Endodermal cell (in vitro differentiated cells): ENCODE measurements at regions not wholly inside any gene's neighbourhood (a gene's known extent, or its start where the extent isn't known, plus 50 kb on each side); places are given as distances from the start of the nearest gene placed in this dataset.

Experiments used
- DNase-seq: peaks from one replicate; pipeline ENCODE4 v3.0.0-alpha.2; 2017
- H3K27ac ChIP-seq: 2 replicates; pipeline ENCODE4 v1.5.1; 2013; ENCODE audit warnings: mild to moderate bottlenecking, low read depth, low read length, moderate library complexity
- H3K27me3 ChIP-seq: 2 replicates; pipeline ENCODE4 v1.6.1; 2013; ENCODE audit warnings: mild to moderate bottlenecking, low read length, moderate library complexity; ENCODE audit not compliant: insufficient read depth, control insufficient read depth, poor library complexity, severe bottlenecking
- H3K36me3 ChIP-seq: 2 replicates; pipeline ENCODE4 v1.7.0; 2013; ENCODE audit warnings: mild to moderate bottlenecking, low read length, moderate library complexity; ENCODE audit not compliant: control insufficient read depth, insufficient read depth
- H3K4me1 ChIP-seq: one replicate; pipeline ENCODE4 v1.7.0; 2013; ENCODE audit warnings: low read length; ENCODE audit not compliant: control insufficient read depth, insufficient read depth
- H3K4me3 ChIP-seq: 2 replicates; pipeline ENCODE4 v1.5.1; 2013; ENCODE audit warnings: mild to moderate bottlenecking, low read length, moderate library complexity
- H3K9ac ChIP-seq: 2 replicates; pipeline ENCODE4 v1.6.1; 2013; ENCODE audit warnings: mild to moderate bottlenecking, low read length, moderate library complexity; ENCODE audit not compliant: poor library complexity, severe bottlenecking; ENCODE audit errors: extremely low read depth
- H3K9me3 ChIP-seq: 2 replicates; pipeline ENCODE4 v1.6.1; 2013; ENCODE audit warnings: mild to moderate bottlenecking, low read length, moderate library complexity; ENCODE audit not compliant: control insufficient read depth
- H3K27ac Mint-ChIP-seq: 2 replicates; pipeline ENCODE4 v1.8.0; 2020; ENCODE audit warnings: mixed read lengths
- H3K27me3 Mint-ChIP-seq: 2 replicates; pipeline ENCODE4 v1.8.0; 2021; ENCODE audit warnings: mild to moderate bottlenecking, mixed read lengths; ENCODE audit not compliant: insufficient read depth
- H3K36me3 Mint-ChIP-seq: 2 replicates; pipeline ENCODE4 v1.8.0; 2020; ENCODE audit warnings: low read depth, mixed read lengths
- H3K4me1 Mint-ChIP-seq: 2 replicates; pipeline ENCODE4 v1.8.0; 2020; ENCODE audit warnings: mixed read lengths
- H3K4me3 Mint-ChIP-seq: 2 replicates; pipeline ENCODE4 v1.8.0; 2020; ENCODE audit warnings: mild to moderate bottlenecking, moderate library complexity, mixed read lengths
- H3K9me3 Mint-ChIP-seq: 2 replicates; pipeline ENCODE4 v1.8.0; 2020; ENCODE audit warnings: mild to moderate bottlenecking, mixed read lengths
- CTCF ChIP-seq: fragments of 200-600 bp; sonication (generic); conservative IDR thresholded peaks from 2 replicates; pipeline ENCODE4 v1.5.0; 2021; ENCODE audit warnings: antibody characterized with exemption, mild to moderate bottlenecking
- WGBS, 2 experiments: methylation state at CpG; one replicate each; pipeline versions ENCODE4 v1.1.5 to v1.1.7; 2013; ENCODE audit warnings: missing lambda C conversion rate in 2 of 2, mixed read lengths in 1 of 2; ENCODE audit not compliant: insufficient coverage in 1 of 2, insufficient read length in 1 of 2; 5-methylcytosine and 5-hydroxymethylcytosine counted together

GRCh38 chr11:96465512-96465911, 75.7 kb downstream of the JRKL start:
- Mint-ChIP-seq H3K9me3 (no peaks in the 10 kb centered on the region), H3K27me3 (no peaks in the 10 kb centered on the region), H3K36me3 (no peaks in the 10 kb centered on the region), H3K4me1 (peaks cover 12% of the 10 kb centered on the region), H3K4me3 (no peak overlapping the region), H3K27ac (no peak overlapping the region)
- Histone ChIP-seq H3K9ac (no peak overlapping the region), H3K27ac (no peak overlapping the region), H3K4me3 (no peak overlapping the region), H3K9me3 (peaks cover 7% of the 10 kb centered on the region), H3K27me3 (no peaks in the 10 kb centered on the region), H3K36me3 (no peaks in the 10 kb centered on the region), H3K4me1 (no peaks in the 10 kb centered on the region)
- WGBS, 2 experiments, result 75 to 94% methylated on average over 2 to 3 of the region's 3 CpGs
- DNase-seq, result no peak
- no peak for TF ChIP-seq CTCF

- Histone ChIP-seq H3K9me3 (peaks cover 8% of the 10 kb centered on the region), H3K4me3 (no peak overlapping the region), H3K9ac (no peak overlapping the region), H3K4me1 (no peaks in the 10 kb centered on the region), H3K27ac (no peak overlapping the region), H3K27me3 (no peaks in the 10 kb centered on the region), H3K36me3 (no peaks in the 10 kb centered on the region)
- Mint-ChIP-seq H3K4me3 (no peak overlapping the region), H3K27ac (no peak overlapping the region), H3K36me3 (no peaks in the 10 kb centered on the region), H3K4me1 (peaks cover 12% of the 10 kb centered on the region), H3K27me3 (no peaks in the 10 kb centered on the region), H3K9me3 (no peaks in the 10 kb centered on the region)
- WGBS, 2 experiments, result 93% methylated on average over 2 of the region's 2 CpGs; no CpG with 5 or more reads in 1 of the 2 experiments
- no peak for TF ChIP-seq CTCF
- DNase-seq, result no peak
Observed at GRCh38 chr11:96466607-96467006, 76.8 kb downstream of the JRKL start.

GRCh38 chr11:96469776-96470175, 80.0 kb downstream of the JRKL start:
- no peak overlapping the region for H3K4me3 ChIP-seq
- WGBS, 2 experiments, result 78 to 88% methylated on average over 3 of the region's 3 CpGs

More at GRCh38 chr11:96469776-96470175, 80.0 kb downstream of the JRKL start:
- Mint-ChIP-seq H3K27me3 (no peaks in the 10 kb centered on the region), H3K36me3 (no peaks in the 10 kb centered on the region), H3K27ac (no peak overlapping the region), H3K4me3 (no peak overlapping the region), H3K9me3 (peaks cover 6% of the 10 kb centered on the region), H3K4me1 (peaks cover 9% of the 10 kb centered on the region)
- no peak overlapping the region for H3K9ac ChIP-seq
- no peaks in the 10 kb centered on the region for H3K27me3 ChIP-seq
- H3K4me1 ChIP-seq, result no peaks in the 10 kb centered on the region
- H3K36me3 ChIP-seq, result no peaks in the 10 kb centered on the region
- peaks cover 23% of the 10 kb centered on the region for H3K9me3 ChIP-seq
- no peak for TF ChIP-seq CTCF
- DNase-seq, result no peak
- H3K27ac ChIP-seq, result no peak overlapping the region
